Activated CD8-positive, alpha-beta T cell treated with anti-CD3 and anti-CD28 coated beads for 36 hours (primary cell): ENCODE measurements at regions not wholly inside any gene's neighbourhood (a gene's known extent, or its start where the extent isn't known, plus 50 kb on each side); places are given as distances from the start of the nearest gene placed in this dataset.

Source experiments
- ATAC-seq: fragments of 200-7000 bp; cut with Tn5 transposase; one replicate; pipeline ENCODE4 v1.10.0; 2021; ENCODE audit warnings: mild to moderate bottlenecking, moderate library complexity
- CTCF ChIA-PET: fragments of 350-600 bp; sonication (Branson Sonifier 250); formaldehyde crosslinking; loops from one replicate; lab custom pipeline; 2021; ENCODE audit warnings: antibody characterized with exemption; lab: Charles Lee
- POLR2A ChIA-PET: fragments of 350-600 bp; sonication (Branson Sonifier 250); formaldehyde crosslinking; loops from one replicate; lab custom pipeline; 2021; ENCODE audit warnings: antibody characterized with exemption; lab: Charles Lee
- DNase-seq: peaks from one replicate; pipeline ENCODE4 v3.0.0-alpha.2; 2020
- H3K27ac Mint-ChIP-seq: one replicate; pipeline ENCODE4 v1.8.0; 2021; ENCODE audit warnings: mild to moderate bottlenecking, mixed read lengths
- H3K27me3 Mint-ChIP-seq: one replicate; pipeline ENCODE4 v1.8.0; 2021; ENCODE audit warnings: mixed read lengths
- H3K36me3 Mint-ChIP-seq: one replicate; pipeline ENCODE4 v1.8.0; 2021; ENCODE audit warnings: low read depth, mixed read lengths
- H3K4me1 Mint-ChIP-seq: one replicate; pipeline ENCODE4 v1.8.0; 2021; ENCODE audit warnings: low read depth, mixed read lengths
- H3K4me3 Mint-ChIP-seq: one replicate; pipeline ENCODE4 v1.8.0; 2021; ENCODE audit warnings: mild to moderate bottlenecking, moderate library complexity, mixed read lengths
- H3K9me3 Mint-ChIP-seq: one replicate; pipeline ENCODE4 v1.8.0; 2021; ENCODE audit warnings: mixed read lengths
- CTCF ChIP-seq: fragments of 200-600 bp; IDR thresholded peaks from one replicate; pipeline ENCODE4 v1.8.0; 2022; ENCODE audit warnings: antibody characterized with exemption, mild to moderate bottlenecking
- intact Hi-C: fragments of 100-400 bp; cut with micrococcal nuclease; formaldehyde crosslinking; loops from one replicate; pipeline ENCODE4 v1.10.0; 2022

DNA sequence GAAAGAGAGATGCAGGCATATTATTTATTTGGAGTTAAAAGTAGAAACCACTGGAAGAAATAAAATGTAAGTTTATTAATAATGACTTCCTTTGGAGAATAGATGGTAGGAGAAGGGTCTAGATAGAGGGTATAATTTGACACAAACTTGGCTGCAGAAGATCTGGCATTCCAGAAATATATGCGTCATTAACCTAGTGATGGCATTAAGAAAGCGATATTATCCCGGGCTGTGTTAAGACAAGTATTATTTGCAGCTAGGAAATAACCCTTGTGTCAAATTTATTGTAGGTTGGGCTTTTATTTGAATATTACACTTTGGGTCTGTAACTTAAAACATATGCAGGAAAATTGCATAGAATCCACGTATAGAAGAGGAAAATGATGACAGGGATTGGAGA is 389.5 kb downstream of the MTX2 start:
- TF ChIP-seq CTCF, result no peak
- ATAC-seq (no peak), DNase-seq (no peak)
- intact Hi-C loops, result loop anchor here (10.0 kb wide), 1 partner anchor 156 kb away; no protein-coding TSS in a partner anchor
- Mint-ChIP-seq H3K4me3 (no peak overlapping the region), H3K36me3 (no peaks in the 10 kb centered on the region), H3K27ac (no peak overlapping the region), H3K27me3 (peaks cover 35% of the 10 kb centered on the region), H3K9me3 (no peaks in the 10 kb centered on the region), H3K4me1 (peaks cover 3% of the 10 kb centered on the region)
- POLR2A ChIA-PET, result no interaction called here
- CTCF ChIA-PET, result no interaction called here

DNA sequence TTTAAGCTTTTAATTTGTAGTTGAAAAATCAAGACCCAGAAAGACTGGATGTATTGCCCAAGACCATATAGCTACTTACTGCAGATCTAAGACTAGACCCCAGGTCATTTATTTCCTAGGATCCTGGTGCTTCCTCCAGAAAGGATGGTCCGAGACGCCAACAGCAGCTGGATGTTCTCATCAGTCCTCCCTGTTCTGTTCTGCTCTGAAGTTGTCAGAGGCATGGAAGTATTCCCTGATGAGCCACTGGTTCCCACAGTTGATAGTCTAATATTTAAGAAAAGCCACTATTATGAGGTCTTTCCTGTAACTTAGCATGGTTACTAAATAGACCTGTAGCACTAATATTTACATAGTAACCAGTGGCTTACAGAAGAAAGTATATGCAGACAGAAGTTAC is 393.5 kb downstream of the MTX2 start:
- H3K27me3 Mint-ChIP-seq, result peaks cover 24% of the 10 kb centered on the region
- CTCF ChIA-PET, result interaction anchor here (1.7 to 3.8 kb wide), 2 partner anchors 10 to 208 kb away, joined by 5 to 33 read pairs; no protein-coding TSS in a partner anchor
- H3K27ac Mint-ChIP-seq, result no peak overlapping the region
- H3K9me3 Mint-ChIP-seq, result no peaks in the 10 kb centered on the region
- H3K4me3 Mint-ChIP-seq, result no peak overlapping the region
- H3K4me1 Mint-ChIP-seq, result no peaks in the 10 kb centered on the region
- DNase-seq (no peak), ATAC-seq (no peak)
- intact Hi-C loops, result no loop called here
- no peak for TF ChIP-seq CTCF
- no peaks in the 10 kb centered on the region for H3K36me3 Mint-ChIP-seq
- POLR2A ChIA-PET, result no interaction called here

DNA sequence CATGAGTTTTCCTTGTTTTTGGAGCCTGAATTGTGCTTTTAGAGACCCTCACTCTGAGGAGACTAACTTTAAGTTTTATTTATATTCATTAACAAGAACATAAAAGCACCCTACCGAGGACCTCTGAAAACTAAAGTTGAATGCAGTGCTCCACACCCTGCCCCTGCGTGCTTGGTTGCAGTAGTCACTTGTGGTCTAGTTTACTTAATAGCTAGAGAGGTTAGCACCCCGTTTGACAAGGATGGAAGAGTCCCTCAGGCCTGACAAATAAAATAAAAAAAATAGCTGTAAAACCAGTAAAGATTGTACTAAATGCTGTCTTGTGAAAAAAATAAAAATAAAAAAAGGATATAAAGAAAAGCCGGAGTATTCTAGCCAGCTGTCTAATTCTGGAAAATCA is 395.2 kb downstream of the MTX2 start:
- Mint-ChIP-seq H3K27ac (no peak overlapping the region), H3K27me3 (peaks cover 25% of the 10 kb centered on the region), H3K36me3 (no peaks in the 10 kb centered on the region), H3K4me1 (no peaks in the 10 kb centered on the region), H3K9me3 (no peaks in the 10 kb centered on the region), H3K4me3 (no peak overlapping the region)
- ChIA-PET POLR2A (interaction anchor here (1.0 kb wide), 1 partner anchor 63 kb away, joined by 3 read pairs; no protein-coding TSS in a partner anchor), CTCF (interaction anchor here (0.6 to 3.8 kb wide), 3 partner anchors 9 to 150 kb away, joined by 3 to 33 read pairs (median 3); no protein-coding TSS in a partner anchor)
- intact Hi-C loops, result no loop called here
- DNase-seq (no peak), ATAC-seq (no peak)
- no peak for TF ChIP-seq CTCF

GRCh38 chr2:176665086-176665485 is 395.8 kb downstream of the MTX2 start:
- Mint-ChIP-seq H3K36me3 (no peaks in the 10 kb centered on the region), H3K27me3 (peaks cover 21% of the 10 kb centered on the region), H3K9me3 (no peaks in the 10 kb centered on the region), H3K4me3 (no peak overlapping the region), H3K27ac (no peak overlapping the region), H3K4me1 (no peaks in the 10 kb centered on the region)
- ChIA-PET CTCF (interaction anchor here (1.0 to 3.8 kb wide), 2 partner anchors 12 to 149 kb away, joined by 3 to 33 read pairs; no protein-coding TSS in a partner anchor), POLR2A (interaction anchor here (1.0 kb wide), 1 partner anchor 63 kb away, joined by 3 read pairs; no protein-coding TSS in a partner anchor)
- intact Hi-C loops, result no loop called here
- DNase-seq (no peak), ATAC-seq (no peak)
- TF ChIP-seq CTCF, result no peak

GRCh38 chr2:176668912-176669311 is 399.7 kb downstream of the MTX2 start:
- no peak for TF ChIP-seq CTCF
- H3K4me3 Mint-ChIP-seq, result no peak overlapping the region
- ChIA-PET CTCF (interaction anchor here (1.4 to 7.9 kb wide), 2 partner anchors 16 to 26 kb away, joined by 3 to 51 read pairs; no protein-coding TSS in a partner anchor), POLR2A (no interaction called here)
- no peaks in the 10 kb centered on the region for H3K9me3 Mint-ChIP-seq
- intact Hi-C loops, result no loop called here
- no peaks in the 10 kb centered on the region for H3K4me1 Mint-ChIP-seq
- H3K36me3 Mint-ChIP-seq, result no peaks in the 10 kb centered on the region
- DNase-seq, result no peak
- no peak for ATAC-seq
- H3K27me3 Mint-ChIP-seq, result peaks cover 11% of the 10 kb centered on the region
- H3K27ac Mint-ChIP-seq, result no peak overlapping the region
